EL (cell line): ENCODE measurements at regions not wholly inside any gene's neighbourhood (a gene's known extent, or its start where the extent isn't known, plus 50 kb on each side); places are given as distances from the start of the nearest gene placed in this dataset.

Source experiments
- DNase-seq: peaks from one replicate; pipeline ENCODE4 v3.0.0-alpha.2; 2016

- DNase-seq = no peak
Measured at GRCh38 chr19:32195706-32196610, 149.5 kb upstream of the ZNF507 start.

- no peak for DNase-seq
Measured at GRCh38 chr19:32196690-32197420, 148.6 kb upstream of the ZNF507 start.

GRCh38 chr19:32197896-32198882 lies 147.2 kb upstream of the ZNF507 start:
- DNase-seq = no peak

GRCh38 chr19:32199501-32200040 lies 145.8 kb upstream of the ZNF507 start:
- DNase-seq = no peak

GRCh38 chr19:32200312-32201038 lies 144.9 kb upstream of the ZNF507 start:
- no peak for DNase-seq

GRCh38 chr19:32201211-32201610 lies 144.2 kb upstream of the ZNF507 start:
- DNase-seq = no peak

GRCh38 chr19:32201636-32202051 lies 143.8 kb upstream of the ZNF507 start:
- no peak for DNase-seq

GRCh38 chr19:32202244-32202643 lies 143.2 kb upstream of the ZNF507 start:
- no peak for DNase-seq

GRCh38 chr19:32203161-32203560 lies 142.2 kb upstream of the ZNF507 start:
- DNase-seq = no peak

GRCh38 chr19:32206065-32206464 lies 139.3 kb upstream of the ZNF507 start:
- no peak for DNase-seq

GRCh38 chr19:32208060-32208459 lies 137.3 kb upstream of the ZNF507 start:
- no peak for DNase-seq

- no peak for DNase-seq
Measured at GRCh38 chr19:32219392-32219791, 126.0 kb upstream of the ZNF507 start.

GRCh38 chr19:32219881-32220472 lies 125.4 kb upstream of the ZNF507 start:
- no peak for DNase-seq

- DNase-seq = no peak
Measured at GRCh38 chr19:32220951-32221350, 124.5 kb upstream of the ZNF507 start.

- DNase-seq = no peak
Measured at GRCh38 chr19:32222556-32222955, 122.9 kb upstream of the ZNF507 start.

GRCh38 chr19:32223106-32223505 lies 122.3 kb upstream of the ZNF507 start:
- DNase-seq = no peak

- DNase-seq = no peak
Measured at GRCh38 chr19:32223595-32224370, 121.6 kb upstream of the ZNF507 start.

- peak; percentile 30 for DNase-seq
Measured at GRCh38 chr19:32224371-32225244, 120.8 kb upstream of the ZNF507 start.

GRCh38 chr19:32227561-32228165 lies 117.7 kb upstream of the ZNF507 start:
- DNase-seq = no peak
